Activated CD4-positive, alpha-beta memory T cell treated with anti-CD3 and anti-CD28 coated beads for 36 hours (primary cell): ENCODE measurements at regions not wholly inside any gene's neighbourhood (a gene's known extent, or its start where the extent isn't known, plus 50 kb on each side); places are given as distances from the start of the nearest gene placed in this dataset.

Source experiments
- CTCF ChIA-PET: fragments of 350-600 bp; sonication (Branson Sonifier 250); formaldehyde crosslinking; loops from one replicate; lab custom pipeline; 2021; ENCODE audit warnings: antibody characterized with exemption, inconsistent platforms; lab: Charles Lee
- POLR2A ChIA-PET: fragments of 350-600 bp; sonication (Branson Sonifier 250); formaldehyde crosslinking; loops from one replicate; lab custom pipeline; 2021; ENCODE audit warnings: antibody characterized with exemption; lab: Charles Lee
- DNase-seq: peaks from one replicate; pipeline ENCODE4 v3.0.0-alpha.2; 2020
- H3K27ac Mint-ChIP-seq: one replicate; pipeline ENCODE4 v1.8.0; 2021; ENCODE audit warnings: mixed read lengths
- H3K27me3 Mint-ChIP-seq: one replicate; pipeline ENCODE4 v1.8.0; 2021; ENCODE audit warnings: mixed read lengths
- H3K36me3 Mint-ChIP-seq: one replicate; pipeline ENCODE4 v1.8.0; 2021; ENCODE audit warnings: mixed read lengths
- H3K4me1 Mint-ChIP-seq: one replicate; pipeline ENCODE4 v1.8.0; 2021; ENCODE audit warnings: low read depth, mixed read lengths
- H3K4me3 Mint-ChIP-seq: one replicate; pipeline ENCODE4 v1.8.0; 2021; ENCODE audit warnings: mild to moderate bottlenecking, mixed read lengths
- H3K9me3 Mint-ChIP-seq: one replicate; pipeline ENCODE4 v1.8.0; 2021; ENCODE audit warnings: mixed read lengths
- intact Hi-C: fragments of 100-400 bp; cut with micrococcal nuclease; formaldehyde crosslinking; loops from one replicate; pipeline ENCODE4 v1.15.1; 2023

DNA sequence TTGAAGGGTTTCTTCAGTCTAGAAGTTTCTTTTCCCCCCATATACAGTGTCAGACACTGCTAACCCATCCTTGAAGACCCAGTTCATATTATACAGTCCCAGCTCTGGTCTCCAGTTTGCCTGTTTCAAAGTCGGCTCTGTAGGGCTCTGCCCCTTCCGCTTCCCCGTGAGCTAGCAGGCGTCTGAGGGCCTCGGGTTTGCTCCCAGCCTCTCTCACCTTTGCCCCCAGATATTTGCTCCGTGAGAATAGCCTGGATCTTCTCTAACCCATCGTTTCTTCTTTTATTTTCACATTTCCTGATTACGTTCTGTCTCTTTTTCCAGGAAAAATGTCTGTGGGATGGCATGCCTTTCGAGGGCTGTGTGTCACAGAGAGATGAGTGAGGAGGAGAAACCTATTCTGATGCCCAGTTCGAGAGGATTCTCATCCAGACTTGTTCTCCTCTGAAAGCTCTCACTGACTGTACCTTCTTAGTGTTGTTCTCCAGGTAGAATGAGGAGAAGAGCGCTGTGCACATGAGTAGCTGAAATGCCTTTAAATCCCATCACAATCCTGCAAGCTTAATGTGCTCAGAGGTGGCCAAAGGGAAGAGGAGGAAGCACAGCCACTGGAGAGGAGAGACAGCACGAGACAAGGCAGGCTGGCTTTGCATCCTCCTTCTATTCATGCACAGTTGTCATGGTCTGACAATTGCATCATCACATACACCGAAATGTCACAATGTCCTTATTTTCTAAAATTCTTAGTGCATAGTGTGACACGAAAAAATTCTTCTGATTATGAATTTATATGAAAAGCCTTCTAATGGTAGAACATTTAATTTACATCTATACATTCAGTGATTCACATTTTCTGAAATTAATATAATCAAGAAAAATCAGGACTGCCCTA is 171.1 kb downstream of the FOXA2 start:
- POLR2A ChIA-PET, result no interaction called here
- H3K27me3 Mint-ChIP-seq, result no peaks in the 10 kb centered on the region
- CTCF ChIA-PET, result no interaction called here

GRCh38 chr20:22411627-22412450 is 172.5 kb downstream of the FOXA2 start:
- CTCF ChIA-PET, result no interaction called here

More for the DNA sequence above, 171.1 kb downstream of the FOXA2 start:
- DNase-seq, result no peak
- Mint-ChIP-seq H3K36me3 (no peaks in the 10 kb centered on the region), H3K27ac (no peak overlapping the region), H3K4me1 (no peaks in the 10 kb centered on the region), H3K9me3 (peaks cover 12% of the 10 kb centered on the region), H3K4me3 (no peak overlapping the region)
- intact Hi-C loops, result no loop called here

DNA sequence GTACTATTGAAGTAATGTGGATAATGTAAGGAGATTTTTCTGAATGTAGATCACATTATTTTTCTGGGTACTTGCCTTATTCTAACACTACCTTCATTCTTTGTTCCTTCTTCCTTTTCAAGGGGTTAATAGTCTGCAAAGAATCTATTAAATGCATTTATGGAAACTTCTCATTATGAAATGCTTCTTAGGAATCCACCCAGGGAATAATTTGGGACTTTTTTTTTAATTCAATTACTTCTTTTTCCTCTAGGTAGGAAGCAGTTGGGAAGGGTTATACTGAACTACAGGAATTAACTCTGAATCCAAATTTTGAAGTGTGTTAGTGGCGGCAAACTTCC is 173.1 kb downstream of the FOXA2 start:
- H3K4me3 Mint-ChIP-seq, result no peak overlapping the region
- POLR2A ChIA-PET, result no interaction called here

More at GRCh38 chr20:22411627-22412450, 172.5 kb downstream of the FOXA2 start:
- Mint-ChIP-seq H3K4me3 (no peak overlapping the region), H3K9me3 (peaks cover 10% of the 10 kb centered on the region), H3K4me1 (no peaks in the 10 kb centered on the region), H3K27ac (no peak overlapping the region), H3K27me3 (no peaks in the 10 kb centered on the region), H3K36me3 (no peaks in the 10 kb centered on the region)
- DNase-seq, result no peak
- POLR2A ChIA-PET, result no interaction called here
- intact Hi-C loops, result no loop called here

DNA sequence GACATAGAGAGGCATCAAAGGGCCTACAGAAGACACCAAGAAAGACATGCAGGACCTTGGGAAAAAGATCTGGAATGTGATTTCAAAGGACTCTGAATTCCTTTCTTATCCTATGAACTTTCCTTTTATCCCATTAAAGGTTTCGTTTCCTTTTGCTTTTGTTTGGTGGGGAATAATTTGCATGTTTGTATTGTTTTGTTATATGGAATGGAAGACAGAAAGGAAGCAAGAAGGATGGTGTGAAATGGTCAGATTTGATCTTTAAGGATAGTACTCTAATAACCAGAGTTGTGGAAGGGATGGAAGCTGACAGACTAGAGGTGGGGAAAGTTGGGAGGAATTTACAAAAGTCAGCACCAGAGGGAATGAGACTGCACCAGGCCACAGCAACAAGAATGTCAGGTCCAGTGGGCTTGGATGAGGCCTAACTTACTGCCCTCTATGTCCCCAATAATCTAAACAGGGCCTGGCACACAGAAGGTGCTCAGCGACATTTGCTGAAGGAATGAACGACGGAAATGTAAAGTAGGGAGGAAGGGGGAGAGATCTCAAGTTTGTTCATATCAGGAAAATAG is 173.7 kb downstream of the FOXA2 start:
- Mint-ChIP-seq H3K27ac (no peak overlapping the region), H3K27me3 (no peaks in the 10 kb centered on the region), H3K9me3 (peaks cover 10% of the 10 kb centered on the region), H3K4me3 (no peak overlapping the region), H3K36me3 (no peaks in the 10 kb centered on the region), H3K4me1 (no peaks in the 10 kb centered on the region)
- intact Hi-C loops, result no loop called here
- CTCF ChIA-PET, result no interaction called here
- DNase-seq, result no peak
- POLR2A ChIA-PET, result no interaction called here

More for the DNA sequence above, 173.1 kb downstream of the FOXA2 start:
- Mint-ChIP-seq H3K4me1 (no peaks in the 10 kb centered on the region), H3K36me3 (no peaks in the 10 kb centered on the region), H3K27me3 (no peaks in the 10 kb centered on the region), H3K27ac (no peak overlapping the region), H3K9me3 (peaks cover 10% of the 10 kb centered on the region)
- CTCF ChIA-PET, result no interaction called here
- intact Hi-C loops, result no loop called here
- no peak for DNase-seq

DNA sequence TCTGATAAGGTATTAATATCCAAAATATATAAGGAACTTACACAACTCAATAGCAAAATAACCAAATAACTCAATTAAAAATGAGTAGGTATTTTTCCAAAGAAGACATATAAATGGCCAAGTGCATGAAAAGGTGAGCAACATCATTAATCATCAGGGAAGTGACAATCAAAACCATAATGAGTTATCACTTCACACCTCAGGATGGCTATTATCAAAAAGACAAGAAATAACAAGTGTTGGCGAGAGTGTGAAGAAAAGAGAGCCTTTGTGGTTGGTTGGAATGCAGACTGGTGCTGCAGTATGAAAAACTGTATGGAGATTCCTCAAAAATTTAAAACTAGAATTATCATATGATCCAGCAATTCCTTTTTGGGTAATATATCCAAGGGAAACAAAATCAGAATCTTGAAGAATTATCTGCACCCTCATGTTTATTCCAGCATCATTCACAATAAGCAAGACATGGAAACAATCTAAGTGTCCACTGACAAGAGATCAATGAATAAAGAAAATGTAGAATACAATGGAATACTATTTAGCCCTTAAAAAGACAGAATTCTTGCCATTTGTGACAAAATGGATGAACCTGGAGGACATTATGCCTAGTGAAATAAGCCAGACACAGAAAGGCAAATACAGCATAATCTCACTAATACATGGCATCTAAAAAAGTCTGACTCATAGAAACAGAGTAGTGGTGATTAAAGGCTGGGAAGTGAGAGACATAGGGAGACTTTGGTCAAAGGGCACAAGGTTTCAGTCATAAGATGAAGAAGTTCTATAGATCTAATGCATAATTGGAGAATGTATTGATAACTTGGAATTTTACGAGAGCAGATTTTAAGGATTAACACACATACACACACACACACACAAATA is 175.6 kb downstream of the FOXA2 start:
- no peak for DNase-seq
- Mint-ChIP-seq H3K4me1 (no peaks in the 10 kb centered on the region), H3K9me3 (peaks cover 10% of the 10 kb centered on the region), H3K36me3 (no peaks in the 10 kb centered on the region), H3K27me3 (no peaks in the 10 kb centered on the region), H3K4me3 (no peak overlapping the region), H3K27ac (no peak overlapping the region)
- CTCF ChIA-PET, result no interaction called here
- POLR2A ChIA-PET, result no interaction called here
- intact Hi-C loops, result no loop called here

- POLR2A ChIA-PET, result no interaction called here
- Mint-ChIP-seq H3K36me3 (no peaks in the 10 kb centered on the region), H3K27me3 (no peaks in the 10 kb centered on the region), H3K27ac (no peak overlapping the region), H3K4me3 (no peak overlapping the region), H3K4me1 (no peaks in the 10 kb centered on the region), H3K9me3 (peaks cover 8% of the 10 kb centered on the region)
- DNase-seq, result no peak
- intact Hi-C loops, result no loop called here
- CTCF ChIA-PET, result no interaction called here
Measured at GRCh38 chr20:22407237-22408193, 176.9 kb downstream of the FOXA2 start.

DNA sequence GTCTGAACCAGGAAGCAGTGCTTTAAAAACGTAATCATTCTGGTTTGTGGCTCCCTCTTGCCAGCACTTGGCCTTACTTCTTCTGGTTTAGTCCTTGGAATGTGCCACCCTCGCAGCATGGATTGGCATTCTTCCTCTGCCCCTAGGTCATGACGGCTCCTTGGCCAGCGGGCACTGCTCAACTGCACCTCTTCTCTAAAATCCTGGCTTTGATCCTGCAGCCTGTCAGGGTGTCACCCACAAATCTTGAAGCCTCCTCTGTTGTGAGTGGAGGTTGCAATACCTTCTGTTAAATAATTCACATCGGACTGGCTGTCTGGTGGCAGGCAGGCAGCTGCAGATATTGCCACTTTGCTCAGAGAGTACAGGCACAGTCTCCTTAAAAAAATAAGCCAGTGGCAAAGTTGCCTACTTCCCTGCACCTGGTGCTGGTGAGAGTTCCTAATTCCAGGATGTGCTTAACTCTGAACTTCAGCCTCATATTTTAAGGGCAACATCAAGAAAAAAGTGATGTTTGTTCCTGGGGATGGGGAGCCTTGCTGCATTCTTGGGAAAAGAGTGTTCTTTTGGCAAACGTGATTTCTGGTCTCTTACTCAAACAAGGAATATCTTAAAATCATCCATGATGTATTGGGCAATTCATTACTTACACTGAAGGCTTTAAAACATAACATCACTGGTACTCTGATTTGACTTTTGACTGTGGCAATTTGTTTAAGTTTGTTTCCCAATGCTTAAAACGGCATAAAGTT is 179.8 kb downstream of the FOXA2 start:
- H3K27ac Mint-ChIP-seq, result no peak overlapping the region
- H3K4me3 Mint-ChIP-seq, result no peak overlapping the region
- CTCF ChIA-PET, result no interaction called here
- DNase-seq, result no peak
- H3K4me1 Mint-ChIP-seq, result no peaks in the 10 kb centered on the region
- H3K36me3 Mint-ChIP-seq, result no peaks in the 10 kb centered on the region
- POLR2A ChIA-PET, result no interaction called here
- intact Hi-C loops, result no loop called here
- peaks cover 5% of the 10 kb centered on the region for H3K9me3 Mint-ChIP-seq
- H3K27me3 Mint-ChIP-seq, result no peaks in the 10 kb centered on the region

DNA sequence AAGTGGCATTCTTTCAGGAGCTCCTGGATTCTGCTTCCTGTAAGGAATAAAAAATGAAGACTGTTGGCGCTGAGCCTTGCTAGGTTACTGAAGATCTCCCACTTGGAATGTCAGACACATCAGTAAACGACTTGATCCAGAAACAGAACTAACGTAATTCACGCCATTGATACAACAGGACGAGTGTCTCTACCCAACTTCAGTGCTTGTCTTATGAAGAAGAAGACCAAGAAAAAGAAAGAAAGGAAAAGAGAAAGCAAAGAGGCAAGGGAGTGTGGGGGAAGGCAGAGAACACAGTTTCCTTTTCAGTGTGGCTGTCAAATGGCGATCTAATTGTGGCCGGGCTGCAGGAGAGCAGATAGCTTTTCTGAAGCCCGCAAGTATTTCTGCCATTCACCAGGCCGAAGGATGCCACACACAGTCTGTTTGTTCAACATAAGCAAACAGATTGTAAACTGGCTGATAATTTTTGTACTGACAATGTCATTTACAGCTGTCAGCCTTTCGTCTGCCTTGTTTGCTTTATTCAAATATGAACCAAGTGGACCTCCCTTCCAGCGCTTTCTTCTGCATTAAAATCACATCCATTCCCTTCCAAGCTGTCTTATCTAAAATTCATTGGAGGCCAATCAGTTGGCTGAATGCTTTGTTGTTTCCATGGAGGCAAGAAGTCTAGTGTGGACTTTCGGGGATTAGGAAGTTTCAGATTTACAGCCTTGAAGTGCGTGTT is 180.6 kb downstream of the FOXA2 start:
- H3K4me3 Mint-ChIP-seq, result no peak overlapping the region
- no peaks in the 10 kb centered on the region for H3K4me1 Mint-ChIP-seq
- peaks cover under 1% of the 10 kb centered on the region for H3K9me3 Mint-ChIP-seq
- DNase-seq, result no peak
- H3K27me3 Mint-ChIP-seq, result no peaks in the 10 kb centered on the region
- ChIA-PET CTCF (no interaction called here), POLR2A (no interaction called here)
- intact Hi-C loops, result no loop called here
- no peaks in the 10 kb centered on the region for H3K36me3 Mint-ChIP-seq
- no peak overlapping the region for H3K27ac Mint-ChIP-seq

DNA sequence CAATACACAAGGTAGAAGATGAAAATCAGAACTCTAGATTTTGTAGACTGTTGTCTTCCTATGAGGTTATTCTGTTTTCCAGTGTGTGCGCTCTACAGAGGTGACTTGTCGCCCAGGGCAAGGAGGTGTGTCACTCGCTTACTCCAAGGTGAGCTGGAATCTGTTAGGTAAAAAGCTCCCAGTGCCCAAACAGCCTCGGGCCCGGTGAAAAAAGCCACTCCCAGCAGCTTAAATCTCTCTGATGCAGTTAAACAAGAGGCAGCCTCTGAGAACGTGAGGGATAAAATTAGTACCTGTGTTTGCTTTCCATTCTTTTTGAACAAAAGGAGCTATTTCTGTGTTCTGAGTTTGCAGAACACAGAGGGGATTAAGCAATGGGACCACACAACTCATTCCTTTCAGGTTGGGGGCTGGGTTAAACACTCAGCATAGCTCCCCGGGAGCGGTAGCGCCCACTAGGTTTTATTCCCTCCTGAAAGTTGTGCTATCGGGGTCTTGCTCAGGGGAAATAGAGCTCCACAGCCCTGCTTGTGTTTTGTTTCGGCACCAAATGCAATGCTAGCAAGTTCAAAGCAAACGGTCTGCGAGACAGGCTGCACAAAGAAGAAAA is 181.2 kb downstream of the FOXA2 start:
- no peak for DNase-seq
- intact Hi-C loops, result no loop called here
- Mint-ChIP-seq H3K27ac (no peak overlapping the region), H3K27me3 (no peaks in the 10 kb centered on the region), H3K4me1 (no peaks in the 10 kb centered on the region), H3K9me3 (no peaks in the 10 kb centered on the region), H3K4me3 (no peak overlapping the region), H3K36me3 (no peaks in the 10 kb centered on the region)
- ChIA-PET CTCF (no interaction called here), POLR2A (no interaction called here)

GRCh38 chr20:22402550-22402949 is 181.8 kb downstream of the FOXA2 start:
- intact Hi-C loops, result no loop called here
- ChIA-PET POLR2A (no interaction called here), CTCF (no interaction called here)
- Mint-ChIP-seq H3K36me3 (no peaks in the 10 kb centered on the region), H3K27ac (no peak overlapping the region), H3K4me3 (no peak overlapping the region), H3K9me3 (peaks cover 1% of the 10 kb centered on the region), H3K4me1 (no peaks in the 10 kb centered on the region), H3K27me3 (no peaks in the 10 kb centered on the region)
- no peak for DNase-seq
